ENCODE measurements at regions not wholly inside any gene's neighbourhood (a gene's known extent, or its start where the extent isn't known, plus 50 kb on each side); places are given as distances from the start of the nearest gene placed in this dataset.
"Not testable (repeated sequence)": the region's sequence is repeated elsewhere in the genome, so short reads cannot be mapped to it uniquely, and the experiment has no call there.

- DNase-seq (ENCODE audit: low read depth), result no peak
Observed at GRCh38 chr6:145274083-145274482, 461.2 kb downstream of the EPM2A start.

- DNase-seq (ENCODE audit: low read depth), result no peak
Observed at GRCh38 chr6:145275019-145275418, 460.3 kb downstream of the EPM2A start.

GRCh38 chr6:145275787-145276186, 459.5 kb downstream of the EPM2A start:
- DNase-seq (ENCODE audit: low read depth), result no peak

- no peak for DNase-seq (ENCODE audit: low read depth)
Observed at GRCh38 chr6:145276756-145277155, 458.6 kb downstream of the EPM2A start.

GRCh38 chr6:145277358-145278086, 457.8 kb downstream of the EPM2A start:
- no peak for DNase-seq (ENCODE audit: low read depth)

- no peak for DNase-seq (ENCODE audit: low read depth)
Observed at GRCh38 chr6:145278163-145278807, 457.0 kb downstream of the EPM2A start.

- DNase-seq (ENCODE audit: low read depth), result no peak
Observed at GRCh38 chr6:145279551-145279950, 455.8 kb downstream of the EPM2A start.

GRCh38 chr6:145279993-145280392, 455.3 kb downstream of the EPM2A start:
- no peak for DNase-seq (ENCODE audit: low read depth)

GRCh38 chr6:145283209-145283608, 452.1 kb downstream of the EPM2A start:
- not testable (repeated sequence) for DNase-seq (ENCODE audit: low read depth)

- DNase-seq (ENCODE audit: low read depth), result no peak
Observed at GRCh38 chr6:145283856-145284255, 451.5 kb downstream of the EPM2A start.

GRCh38 chr6:145286916-145287315, 448.4 kb downstream of the EPM2A start:
- DNase-seq (ENCODE audit: low read depth), result no peak

GRCh38 chr6:145289573-145289972, 445.7 kb downstream of the EPM2A start:
- DNase-seq (ENCODE audit: low read depth), result no peak

GRCh38 chr6:145290122-145290521, 445.2 kb downstream of the EPM2A start:
- DNase-seq (ENCODE audit: low read depth), result no peak

- no peak for DNase-seq (ENCODE audit: low read depth)
Observed at GRCh38 chr6:145292066-145292465, 443.3 kb downstream of the EPM2A start.

- no peak for DNase-seq (ENCODE audit: low read depth)
Observed at GRCh38 chr6:145294942-145295341, 440.4 kb downstream of the EPM2A start.

GRCh38 chr6:145295746-145296145, 439.6 kb downstream of the EPM2A start:
- DNase-seq (ENCODE audit: low read depth), result no peak

GRCh38 chr6:145305670-145306069, 429.6 kb downstream of the EPM2A start:
- DNase-seq (ENCODE audit: low read depth), result no peak

- no peak for DNase-seq (ENCODE audit: low read depth)
Observed at GRCh38 chr6:145306489-145306888, 428.8 kb downstream of the EPM2A start.

- DNase-seq (ENCODE audit: low read depth), result no peak
Observed at GRCh38 chr6:145309842-145310535, 425.3 kb downstream of the EPM2A start.

- no peak for DNase-seq (ENCODE audit: low read depth)
Observed at GRCh38 chr6:145312481-145312880, 422.8 kb downstream of the EPM2A start.

GRCh38 chr6:145313041-145313855, 422.1 kb downstream of the EPM2A start:
- DNase-seq (ENCODE audit: low read depth), result no peak

- DNase-seq (ENCODE audit: low read depth), result no peak
Observed at GRCh38 chr6:145315982-145316600, 419.2 kb downstream of the EPM2A start.

Measured in activated gamma-delta T cell treated with anti-CD3 and anti-CD28 coated beads, Interleukin-2, amount 50 U/mL, for 16 hours (primary cell).